ENCODE measurements at regions not wholly inside any gene's neighbourhood (a gene's known extent, or its start where the extent isn't known, plus 50 kb on each side); places are given as distances from the start of the nearest gene placed in this dataset.

- intact Hi-C loops (cut with DNase I), result no loop called here
- DNase-seq (no peak), ATAC-seq (no peak)
- Histone ChIP-seq H3K9me3 (no peaks in the 10 kb centered on the region), H3K4me3 (no peak overlapping the region), H3K27ac (no peak overlapping the region), H3K27me3 (no peaks in the 10 kb centered on the region), H3K36me3 (no peaks in the 10 kb centered on the region), H3K4me1 (no peaks in the 10 kb centered on the region)
- TF ChIP-seq POLR2A (IDR thresholded peaks at IDR 0.05) (no peak), CTCF (IDR thresholded peaks at IDR 0.05) (no peak)
Measured at GRCh38 chr12:127790376-127790775, 476.6 kb upstream of the TMEM132C start.

- no peaks in the 10 kb centered on the region for H3K27me3 ChIP-seq
- no peaks in the 10 kb centered on the region for H3K9me3 ChIP-seq
- H3K4me1 ChIP-seq, result no peaks in the 10 kb centered on the region
- H3K4me3 ChIP-seq, result no peak overlapping the region
- no peak overlapping the region for H3K27ac ChIP-seq
- no peak for DNase-seq
- TF ChIP-seq CTCF (IDR thresholded peaks at IDR 0.05) (no peak), POLR2A (IDR thresholded peaks at IDR 0.05) (no peak)
- ATAC-seq, result no peak
- intact Hi-C loops (cut with DNase I), result no loop called here
- 45% methylated on average over 7 of the region's 7 CpGs for WGBS (ENCODE audit: insufficient coverage, low coverage, low lambda C conversion rate, missing lambda C conversion rate)
- H3K36me3 ChIP-seq, result no peaks in the 10 kb centered on the region
Measured at GRCh38 chr12:127791217-127791616, 475.8 kb upstream of the TMEM132C start.

GRCh38 chr12:127797918-127798317 is 469.1 kb upstream of the TMEM132C start:
- intact Hi-C loops (cut with DNase I), result no loop called here
- ATAC-seq, result no peak
- WGBS (ENCODE audit: insufficient coverage, low coverage, low lambda C conversion rate, missing lambda C conversion rate), result 60% methylated on average over 3 of the region's 3 CpGs
- DNase-seq, result no peak
- Histone ChIP-seq H3K9me3 (no peaks in the 10 kb centered on the region), H3K4me1 (no peaks in the 10 kb centered on the region), H3K36me3 (no peaks in the 10 kb centered on the region), H3K27me3 (no peaks in the 10 kb centered on the region), H3K4me3 (no peak overlapping the region), H3K27ac (no peak overlapping the region)
- TF ChIP-seq CTCF (IDR thresholded peaks at IDR 0.05), result no peak
- TF ChIP-seq POLR2A (IDR thresholded peaks at IDR 0.05), result no peak

GRCh38 chr12:127802271-127802670 is 464.7 kb upstream of the TMEM132C start:
- 63% methylated on average over 6 of the region's 6 CpGs for WGBS (ENCODE audit: insufficient coverage, low coverage, low lambda C conversion rate, missing lambda C conversion rate)
- H3K9me3 ChIP-seq, result no peaks in the 10 kb centered on the region
- H3K27me3 ChIP-seq, result no peaks in the 10 kb centered on the region
- H3K27ac ChIP-seq, result no peak overlapping the region
- H3K4me1 ChIP-seq, result no peaks in the 10 kb centered on the region
- intact Hi-C loops (cut with DNase I), result no loop called here
- H3K36me3 ChIP-seq, result no peaks in the 10 kb centered on the region
- no peak for DNase-seq
- TF ChIP-seq CTCF (IDR thresholded peaks at IDR 0.05) (no peak), POLR2A (IDR thresholded peaks at IDR 0.05) (no peak)
- no peak overlapping the region for H3K4me3 ChIP-seq
- ATAC-seq, result no peak

GRCh38 chr12:127803545-127803944 is 463.4 kb upstream of the TMEM132C start:
- H3K36me3 ChIP-seq, result no peaks in the 10 kb centered on the region
- no peak for ATAC-seq
- no peaks in the 10 kb centered on the region for H3K9me3 ChIP-seq
- TF ChIP-seq POLR2A (IDR thresholded peaks at IDR 0.05), result no peak
- TF ChIP-seq CTCF (IDR thresholded peaks at IDR 0.05), result no peak
- H3K4me1 ChIP-seq, result no peaks in the 10 kb centered on the region
- intact Hi-C loops (cut with DNase I), result no loop called here
- WGBS (ENCODE audit: insufficient coverage, low coverage, low lambda C conversion rate, missing lambda C conversion rate), result 38% methylated on average over 3 of the region's 3 CpGs
- no peak overlapping the region for H3K4me3 ChIP-seq
- H3K27me3 ChIP-seq, result no peaks in the 10 kb centered on the region
- no peak overlapping the region for H3K27ac ChIP-seq
- no peak for DNase-seq
